ENCODE measurements at regions not wholly inside any gene's neighbourhood (a gene's known extent, or its start where the extent isn't known, plus 50 kb on each side); places are given as distances from the start of the nearest gene placed in this dataset.

DNA sequence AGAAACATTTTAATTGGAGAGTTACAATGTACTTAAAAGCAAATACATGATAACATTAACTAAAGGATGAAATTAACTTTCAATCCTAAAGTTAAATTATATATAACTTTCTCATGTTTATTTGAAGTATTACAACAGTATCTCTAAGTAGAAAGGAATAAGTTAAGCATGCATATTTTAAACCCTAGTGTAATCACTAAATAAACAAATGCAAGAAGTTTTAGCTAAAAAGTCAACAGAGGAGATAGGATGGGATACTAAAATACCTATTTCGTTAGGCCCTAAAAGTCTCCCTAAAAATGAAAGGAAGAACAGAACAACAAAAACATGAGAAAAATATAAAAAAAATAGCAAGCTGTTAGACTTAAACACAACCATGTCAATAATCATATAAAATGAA, 361.3 kb upstream of the THBS1 start:
- intact Hi-C loops (cut with micrococcal nuclease; ENCODE audit: unreplicated experiment): no loop called here
- TF ChIP-seq, protein P1, sequence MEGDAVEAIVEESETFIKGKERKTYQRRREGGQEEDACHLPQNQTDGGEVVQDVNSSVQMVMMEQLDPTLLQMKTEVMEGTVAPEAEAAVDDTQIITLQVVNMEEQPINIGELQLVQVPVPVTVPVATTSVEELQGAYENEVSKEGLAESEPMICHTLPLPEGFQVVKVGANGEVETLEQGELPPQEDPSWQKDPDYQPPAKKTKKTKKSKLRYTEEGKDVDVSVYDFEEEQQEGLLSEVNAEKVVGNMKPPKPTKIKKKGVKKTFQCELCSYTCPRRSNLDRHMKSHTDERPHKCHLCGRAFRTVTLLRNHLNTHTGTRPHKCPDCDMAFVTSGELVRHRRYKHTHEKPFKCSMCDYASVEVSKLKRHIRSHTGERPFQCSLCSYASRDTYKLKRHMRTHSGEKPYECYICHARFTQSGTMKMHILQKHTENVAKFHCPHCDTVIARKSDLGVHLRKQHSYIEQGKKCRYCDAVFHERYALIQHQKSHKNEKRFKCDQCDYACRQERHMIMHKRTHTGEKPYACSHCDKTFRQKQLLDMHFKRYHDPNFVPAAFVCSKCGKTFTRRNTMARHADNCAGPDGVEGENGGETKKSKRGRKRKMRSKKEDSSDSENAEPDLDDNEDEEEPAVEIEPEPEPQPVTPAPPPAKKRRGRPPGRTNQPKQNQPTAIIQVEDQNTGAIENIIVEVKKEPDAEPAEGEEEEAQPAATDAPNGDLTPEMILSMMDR (conservative IDR thresholded peaks at IDR 0.05; ENCODE audit: low read depth, low read length): no peak
- TF ChIP-seq EZH2 (IDR thresholded peaks at IDR 0.05; ENCODE audit: borderline replicate concordance, low read depth, low read length, poor library complexity, severe bottlenecking): no peak
- POLR2A ChIA-PET (ENCODE audit: low non-redundant PET): no interaction called here
- BruUV-seq (replicated peaks): no TSS peak
- no peaks in the 10 kb centered on the region for H3K9me3 ChIP-seq (ENCODE audit: low read depth, low read length, poor library complexity, severe bottlenecking)
- no peak for DNase-seq (ENCODE audit: low spot score)
- H3K36me3 ChIP-seq (ENCODE audit: insufficient read depth, low read length, poor library complexity, severe bottlenecking): no peaks in the 10 kb centered on the region
- no peak overlapping the region for H3K4me3 ChIP-seq (ENCODE audit: low read depth, low read length, poor library complexity, severe bottlenecking)
- no peaks in the 10 kb centered on the region for H3K4me1 ChIP-seq (ENCODE audit: insufficient read depth, low read length, poor library complexity, severe bottlenecking)
- peaks cover 4% of the 10 kb centered on the region for H3K27me3 ChIP-seq (replicated peaks; ENCODE audit: insufficient read depth, low read depth, low read length, poor library complexity)
- CTCF ChIA-PET: no interaction called here
- H3K27ac ChIP-seq (ENCODE audit: low read depth, low read length, poor library complexity, severe bottlenecking): no peak overlapping the region

DNA sequence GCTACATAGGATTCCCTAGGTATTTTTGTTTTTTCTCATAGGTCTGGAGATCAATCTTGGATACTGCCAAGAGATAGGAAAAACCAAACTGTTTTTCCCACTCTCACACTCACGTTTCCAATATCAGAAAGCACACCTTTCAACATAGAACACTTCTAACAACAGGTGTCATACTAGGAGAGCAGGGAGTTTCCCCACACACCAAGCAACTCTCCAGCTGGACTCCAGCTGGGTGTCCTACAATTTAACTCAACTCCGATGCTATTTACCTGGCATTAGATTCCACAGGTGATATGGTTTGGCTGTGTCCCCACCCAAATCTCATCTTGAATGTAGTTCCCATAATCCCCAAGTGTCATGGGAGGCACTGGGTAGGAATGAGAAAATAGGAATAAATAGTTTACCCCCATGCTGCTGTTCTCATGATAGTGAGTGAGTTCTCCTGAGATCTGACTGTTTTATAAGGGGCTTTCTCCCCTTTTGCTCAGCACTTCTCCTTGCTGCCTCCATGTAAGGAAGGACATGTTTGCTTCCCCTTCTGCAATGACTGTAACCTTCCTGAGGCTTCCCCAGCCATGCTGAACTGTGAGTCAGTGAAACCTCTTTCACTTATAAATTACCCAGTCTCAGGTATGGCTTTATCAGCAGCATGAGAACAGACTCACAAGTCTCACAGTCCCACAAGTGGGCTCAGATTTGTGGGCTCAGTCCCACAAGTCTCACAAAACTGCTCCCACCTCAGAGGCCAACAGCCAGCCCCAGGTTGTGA, 354.5 kb upstream of the THBS1 start:
- ChIA-PET POLR2A (ENCODE audit: low non-redundant PET) (no interaction called here), CTCF (no interaction called here)
- H3K9me3 ChIP-seq (ENCODE audit: low read depth, low read length, poor library complexity, severe bottlenecking): no peaks in the 10 kb centered on the region
- no peak for TF ChIP-seq EZH2 (IDR thresholded peaks at IDR 0.05; ENCODE audit: borderline replicate concordance, low read depth, low read length, poor library complexity, severe bottlenecking)
- TF ChIP-seq, protein P1 (conservative IDR thresholded peaks at IDR 0.05; ENCODE audit: low read depth, low read length): no peak
- H3K27me3 ChIP-seq (replicated peaks; ENCODE audit: insufficient read depth, low read depth, low read length, poor library complexity): no peaks in the 10 kb centered on the region
- DNase-seq (ENCODE audit: low spot score): no peak
- H3K4me1 ChIP-seq (ENCODE audit: insufficient read depth, low read length, poor library complexity, severe bottlenecking): no peaks in the 10 kb centered on the region
- BruUV-seq (replicated peaks): no TSS peak
- H3K36me3 ChIP-seq (ENCODE audit: insufficient read depth, low read length, poor library complexity, severe bottlenecking): no peaks in the 10 kb centered on the region
- H3K4me3 ChIP-seq (ENCODE audit: low read depth, low read length, poor library complexity, severe bottlenecking): no peak overlapping the region
- no peak overlapping the region for H3K27ac ChIP-seq (ENCODE audit: low read depth, low read length, poor library complexity, severe bottlenecking)
- intact Hi-C loops (cut with micrococcal nuclease; ENCODE audit: unreplicated experiment): no loop called here

DNA sequence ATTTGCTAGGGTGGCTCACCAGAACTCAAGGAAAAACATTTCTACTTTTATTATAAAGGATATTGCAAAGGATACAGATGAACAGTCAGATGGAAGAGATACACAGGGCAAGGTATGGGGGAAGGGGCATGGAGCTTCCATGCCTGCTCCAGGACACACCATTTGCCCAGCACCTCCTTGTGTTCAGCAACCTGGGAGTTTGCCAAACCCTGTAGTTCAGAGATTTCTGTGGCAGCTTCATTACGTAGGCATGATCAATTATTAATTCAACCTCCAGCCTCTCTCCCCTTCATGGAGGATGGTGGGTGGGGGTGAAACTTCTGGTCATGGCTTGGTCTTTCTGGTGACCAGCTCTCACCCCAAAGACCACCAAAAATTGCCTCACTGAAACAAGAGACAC, 353.9 kb upstream of the THBS1 start:
- POLR2A ChIA-PET (ENCODE audit: low non-redundant PET): no interaction called here
- no peak for TF ChIP-seq EZH2 (IDR thresholded peaks at IDR 0.05; ENCODE audit: borderline replicate concordance, low read depth, low read length, poor library complexity, severe bottlenecking)
- TF ChIP-seq, protein P1 (conservative IDR thresholded peaks at IDR 0.05; ENCODE audit: low read depth, low read length): no peak
- intact Hi-C loops (cut with micrococcal nuclease; ENCODE audit: unreplicated experiment): no loop called here
- CTCF ChIA-PET: no interaction called here
- Histone ChIP-seq H3K36me3 (ENCODE audit: insufficient read depth, low read length, poor library complexity, severe bottlenecking) (no peaks in the 10 kb centered on the region), H3K27ac (ENCODE audit: low read depth, low read length, poor library complexity, severe bottlenecking) (no peak overlapping the region), H3K4me3 (ENCODE audit: low read depth, low read length, poor library complexity, severe bottlenecking) (no peak overlapping the region), H3K27me3 (replicated peaks; ENCODE audit: insufficient read depth, low read depth, low read length, poor library complexity) (no peaks in the 10 kb centered on the region), H3K9me3 (ENCODE audit: low read depth, low read length, poor library complexity, severe bottlenecking) (no peaks in the 10 kb centered on the region), H3K4me1 (ENCODE audit: insufficient read depth, low read length, poor library complexity, severe bottlenecking) (no peaks in the 10 kb centered on the region)
- no peak for DNase-seq (ENCODE audit: low spot score)
- BruUV-seq (replicated peaks): no TSS peak
